ENCODE measurements at regions not wholly inside any gene's neighbourhood (a gene's known extent, or its start where the extent isn't known, plus 50 kb on each side); places are given as distances from the start of the nearest gene placed in this dataset.
"Not testable (repeated sequence)": the region's sequence is repeated elsewhere in the genome, so short reads cannot be mapped to it uniquely, and the experiment has no call there.

- DNase-seq (ENCODE audit: low read depth in 2 of 2) = no peak
Observed at GRCh38 chr1:238466459-238466858, 575.7 kb upstream of the ZP4 start.

- no peak for DNase-seq (ENCODE audit: low read depth in 2 of 2)
Observed at GRCh38 chr1:238465449-238465848, 574.7 kb upstream of the ZP4 start.

- DNase-seq (ENCODE audit: low read depth in 2 of 2) = no peak
Observed at GRCh38 chr1:238458899-238459298, 568.2 kb upstream of the ZP4 start.

GRCh38 chr1:238457610-238458009 is 566.9 kb upstream of the ZP4 start:
- DNase-seq (ENCODE audit: low read depth in 2 of 2) = no peak

GRCh38 chr1:238451781-238452310 is 561.1 kb upstream of the ZP4 start:
- DNase-seq (ENCODE audit: low read depth in 2 of 2) = no peak

- no peak for DNase-seq (ENCODE audit: low read depth in 2 of 2)
Observed at GRCh38 chr1:238450976-238451375, 560.3 kb upstream of the ZP4 start.

- DNase-seq (ENCODE audit: low read depth in 2 of 2) = no peak
Observed at GRCh38 chr1:238443687-238444086, 553.0 kb upstream of the ZP4 start.

- DNase-seq (ENCODE audit: low read depth in 2 of 2) = no peak
Observed at GRCh38 chr1:238439511-238439910, 548.8 kb upstream of the ZP4 start.

GRCh38 chr1:238438311-238439270 is 547.9 kb upstream of the ZP4 start:
- no peak for DNase-seq (ENCODE audit: low read depth in 2 of 2)

GRCh38 chr1:238429703-238430102 is 539.0 kb upstream of the ZP4 start:
- not testable (repeated sequence) for DNase-seq (ENCODE audit: low read depth in 2 of 2)

- no peak for DNase-seq (ENCODE audit: low read depth in 2 of 2)
Observed at GRCh38 chr1:238419209-238419608, 528.5 kb upstream of the ZP4 start.

GRCh38 chr1:238409932-238410331 is 519.2 kb upstream of the ZP4 start:
- peak; percentile 96 to 97 for DNase-seq (ENCODE audit: low read depth in 2 of 2)

- DNase-seq (ENCODE audit: low read depth in 2 of 2) = peak; percentile 93
Observed at GRCh38 chr1:238409191-238409850, 518.6 kb upstream of the ZP4 start.

- DNase-seq (ENCODE audit: low read depth in 2 of 2) = no peak
Observed at GRCh38 chr1:238408737-238409136, 518.0 kb upstream of the ZP4 start.

- no peak for DNase-seq (ENCODE audit: low read depth in 2 of 2)
Observed at GRCh38 chr1:238406098-238406860, 515.6 kb upstream of the ZP4 start.

GRCh38 chr1:238404921-238405320 is 514.2 kb upstream of the ZP4 start:
- DNase-seq (ENCODE audit: low read depth in 2 of 2) = no peak

- DNase-seq (ENCODE audit: low read depth in 2 of 2) = no peak
Observed at GRCh38 chr1:238404481-238404880, 513.8 kb upstream of the ZP4 start.

- DNase-seq (ENCODE audit: low read depth in 2 of 2) = no peak
Observed at GRCh38 chr1:238401144-238401543, 510.4 kb upstream of the ZP4 start.

- DNase-seq (ENCODE audit: low read depth in 2 of 2) = no peak
Observed at GRCh38 chr1:238399558-238399957, 508.8 kb upstream of the ZP4 start.

- DNase-seq (ENCODE audit: low read depth in 2 of 2) = no peak
Observed at GRCh38 chr1:238396140-238396539, 505.4 kb upstream of the ZP4 start.

- DNase-seq (ENCODE audit: low read depth in 2 of 2) = no peak
Observed at GRCh38 chr1:238384381-238384780, 493.7 kb upstream of the ZP4 start.

- no peak for DNase-seq (ENCODE audit: low read depth in 2 of 2)
Observed at GRCh38 chr1:238380167-238380566, 489.4 kb upstream of the ZP4 start.

Measured in fibroblast of skin of left biceps (primary cell).